ENCODE measurements at regions not wholly inside any gene's neighbourhood (a gene's known extent, or its start where the extent isn't known, plus 50 kb on each side); places are given as distances from the start of the nearest gene placed in this dataset.

DNA sequence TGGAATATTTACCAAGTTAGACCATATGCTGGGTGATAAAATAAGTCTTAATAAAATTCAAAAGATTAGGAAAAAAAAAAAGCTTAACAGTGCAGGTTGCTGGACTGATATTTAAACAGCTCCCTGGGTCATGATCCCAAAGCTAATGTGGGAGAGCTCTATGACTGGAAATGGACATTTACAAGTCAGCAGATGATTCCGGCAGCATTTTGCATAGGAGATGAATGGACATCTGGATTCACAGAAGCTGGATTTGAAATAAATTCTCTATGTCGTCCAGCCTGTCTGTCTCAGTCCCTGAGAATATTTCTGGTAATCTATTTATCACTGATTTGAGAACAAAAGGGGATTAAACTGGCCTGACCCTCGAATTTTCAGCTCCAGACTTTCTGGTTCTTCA is 52.3 kb upstream of the KLHL25 start:
- no peak for DNase-seq

DNA sequence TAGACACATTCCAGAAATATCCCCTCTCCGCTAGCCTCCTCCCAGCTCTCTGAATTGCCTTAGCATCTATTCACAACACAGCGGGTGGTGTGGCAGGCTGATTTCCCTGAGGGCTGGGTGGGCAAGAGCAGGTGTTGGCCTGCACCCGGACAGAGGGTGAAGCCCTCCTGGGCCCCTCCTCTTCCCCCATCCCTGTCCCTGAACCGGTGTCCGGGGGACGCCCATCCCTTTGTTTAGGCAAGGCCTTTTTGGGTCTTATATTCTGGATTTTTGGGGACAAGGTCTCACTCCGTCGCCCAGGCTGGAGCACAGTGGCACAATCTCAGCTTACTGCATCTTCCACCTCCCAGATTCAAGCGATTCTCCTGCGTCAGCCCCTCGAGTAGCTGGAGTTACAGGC is 55.2 kb upstream of the KLHL25 start:
- DNase-seq: no peak

DNA sequence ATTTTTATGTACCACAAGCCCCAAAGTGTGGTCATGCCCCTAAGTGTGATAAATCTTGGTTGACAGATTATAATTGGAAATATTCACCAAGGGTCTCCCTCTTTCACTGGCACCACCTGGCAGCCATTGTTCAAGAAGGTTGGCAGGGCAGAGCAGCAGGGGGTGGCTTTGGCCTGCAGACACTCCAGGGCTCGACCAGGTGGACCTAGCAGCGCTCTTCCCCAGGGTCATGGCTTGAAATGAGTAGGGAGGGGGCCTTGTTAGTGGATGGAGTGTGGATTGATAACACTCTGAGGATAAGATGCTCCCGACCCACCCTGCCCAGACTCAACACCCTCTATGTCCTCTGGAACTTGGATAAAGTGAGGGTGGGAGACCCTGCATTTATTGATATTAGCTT is 58.2 kb upstream of the KLHL25 start:
- no peak for DNase-seq

DNA sequence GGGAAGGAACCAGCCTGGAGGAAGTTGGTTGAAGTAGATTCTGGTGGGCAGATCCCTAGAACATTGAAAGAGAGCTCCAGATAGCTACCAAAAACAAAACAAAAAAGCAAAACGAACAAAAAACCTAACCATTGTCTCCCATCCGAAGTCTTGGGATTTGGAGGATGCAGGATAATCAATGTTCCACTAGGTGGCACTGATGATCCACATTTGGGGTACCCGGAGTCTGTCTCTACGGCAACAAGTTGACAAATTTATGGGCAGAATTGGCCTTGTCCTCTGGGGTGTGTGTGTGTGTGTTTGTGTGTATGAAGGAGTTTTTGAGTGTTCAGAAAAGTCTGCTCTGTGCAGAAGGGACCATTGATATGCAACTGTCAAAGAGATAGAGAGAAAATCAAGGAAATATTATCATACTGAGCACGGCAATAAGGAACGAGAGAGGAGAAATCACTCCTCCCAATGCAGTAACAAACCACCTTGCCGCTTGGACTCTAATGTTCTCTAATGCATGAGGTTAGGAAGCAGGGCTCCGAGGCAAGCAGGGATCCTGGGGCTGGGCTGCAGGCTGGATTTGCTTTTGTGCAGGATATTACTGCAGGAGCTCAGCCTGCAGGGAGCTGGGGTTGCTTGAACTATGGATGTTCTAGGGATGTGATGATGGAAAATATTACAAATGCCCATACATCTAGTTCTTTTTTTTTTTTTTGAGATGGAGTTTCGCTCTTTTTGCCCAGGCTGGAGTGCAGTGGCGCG is 59.8 kb upstream of the KLHL25 start:
- peak; percentile 71 for DNase-seq

DNA sequence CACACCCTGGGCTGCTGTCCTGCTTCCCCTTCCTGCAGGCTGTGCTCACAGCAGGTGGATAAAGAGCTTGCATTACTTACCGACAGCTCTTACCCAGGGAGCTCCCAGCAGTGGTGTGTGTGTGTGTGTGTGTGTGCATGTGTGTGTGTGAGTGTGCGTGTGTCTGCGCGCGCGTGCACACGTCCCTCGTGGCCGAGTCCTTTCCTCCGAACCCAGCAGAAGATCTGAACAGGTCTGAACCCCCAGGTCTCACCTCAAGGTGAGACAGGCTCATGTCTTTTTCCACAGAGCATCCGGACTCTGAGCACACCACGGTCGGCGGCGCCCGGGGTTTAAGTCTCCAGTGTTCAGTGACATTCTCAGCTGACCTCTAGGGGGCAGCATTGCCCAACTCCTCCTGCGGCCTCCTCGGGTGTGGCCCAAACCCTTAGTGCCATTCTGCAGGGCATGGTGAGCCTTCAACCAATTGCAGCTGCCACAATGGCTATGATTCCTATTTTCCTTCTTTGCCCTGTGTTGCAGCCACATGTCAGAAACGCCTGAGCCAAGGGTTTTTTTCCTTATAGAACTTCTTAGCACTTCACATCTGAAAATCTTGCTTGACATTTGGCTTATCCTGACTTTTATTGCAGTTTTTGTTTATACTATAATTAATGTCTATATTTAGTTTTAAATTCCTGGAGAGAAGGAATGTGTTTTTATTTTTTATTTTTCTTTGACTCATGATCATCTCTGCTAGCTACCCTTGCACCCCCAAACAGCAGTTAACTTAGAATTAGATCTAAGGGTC is 64.1 kb upstream of the KLHL25 start:
- peak; percentile 61 for DNase-seq

DNA sequence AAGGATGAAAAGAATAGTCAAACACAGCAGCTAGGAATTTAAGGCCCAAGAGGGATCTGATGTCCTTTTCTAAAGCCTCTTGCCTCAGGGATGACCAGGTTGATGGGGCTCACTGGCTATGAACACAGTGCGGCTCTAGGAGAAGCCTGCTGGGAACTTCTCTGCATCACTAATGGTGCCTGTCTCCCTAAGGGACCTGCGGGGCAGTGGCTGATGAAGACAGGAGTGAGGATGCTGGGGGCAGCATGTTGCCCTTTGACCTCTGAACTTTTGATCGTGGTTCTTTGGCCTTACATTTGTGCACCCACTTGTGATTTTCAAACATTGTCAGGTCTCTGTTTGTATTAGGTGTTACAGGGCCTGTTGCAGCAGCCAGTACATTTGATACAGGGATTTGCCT is 64.9 kb upstream of the KLHL25 start:
- DNase-seq: no peak

DNA sequence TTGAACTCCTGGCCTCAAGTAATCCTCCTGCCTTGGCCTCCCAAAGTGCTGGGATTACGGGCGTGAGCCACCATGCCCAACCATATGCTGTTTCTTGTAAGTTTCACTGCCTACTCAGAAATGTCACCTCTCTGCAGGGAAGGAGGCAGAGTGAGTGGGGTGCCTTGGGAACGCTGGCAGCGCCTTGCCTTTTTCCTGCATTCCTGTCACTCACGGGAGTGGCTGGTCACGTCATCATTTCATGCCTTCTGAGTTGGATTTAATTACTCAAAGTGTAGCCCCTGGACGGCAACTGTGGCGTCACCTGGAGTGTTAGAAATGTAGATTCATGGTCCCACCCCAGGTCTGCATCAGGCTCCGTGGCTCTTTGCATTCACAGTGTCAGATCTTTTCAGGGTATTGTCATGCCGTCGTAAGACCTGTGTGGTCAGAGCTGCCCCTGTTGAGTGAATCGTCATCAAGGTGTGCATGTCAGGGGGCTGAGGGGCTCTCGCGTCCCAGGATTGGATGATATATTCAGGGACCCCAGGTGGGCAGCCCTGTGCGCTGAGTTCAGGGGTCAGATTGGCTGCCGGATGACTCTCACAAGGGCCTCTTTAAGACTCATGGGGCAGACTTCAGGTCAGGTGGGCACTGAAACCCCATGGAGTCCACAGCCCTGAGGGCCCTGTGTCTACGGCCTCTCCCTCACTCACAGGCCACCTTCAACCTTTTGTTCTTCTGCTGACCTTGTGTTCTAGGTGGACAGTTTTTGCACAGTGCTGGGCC is 65.9 kb upstream of the KLHL25 start:
- no peak for DNase-seq

DNA sequence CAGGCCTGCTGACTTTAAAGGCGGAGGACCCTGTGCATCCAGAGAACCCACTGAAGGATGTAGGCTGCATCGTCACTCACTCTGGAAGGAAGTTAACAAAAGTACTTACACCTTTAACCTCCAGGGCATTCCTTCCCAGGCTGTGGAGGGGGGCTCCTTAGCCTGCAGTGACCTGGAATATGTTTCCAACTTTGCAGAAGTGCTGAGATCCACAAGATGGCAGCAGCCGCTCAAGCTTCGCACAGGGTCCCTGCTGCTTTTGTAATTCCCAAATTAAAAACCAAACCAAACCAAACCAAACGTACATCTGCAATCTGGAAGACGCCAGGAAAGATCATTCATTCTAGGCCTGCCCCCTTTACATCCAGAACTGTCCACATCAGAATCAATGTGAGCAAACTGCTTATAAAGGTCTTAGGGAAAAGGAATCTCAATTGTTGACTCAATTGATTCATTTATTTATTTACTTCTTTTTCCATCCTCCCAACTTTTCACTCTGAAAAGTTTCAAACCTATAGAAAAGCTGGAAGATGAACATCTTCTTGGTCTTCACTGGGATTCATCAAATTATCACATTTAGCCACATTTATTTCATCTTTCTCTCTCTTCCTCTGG is 70.5 kb upstream of the KLHL25 start:
- peak; percentile 54 for DNase-seq

DNA sequence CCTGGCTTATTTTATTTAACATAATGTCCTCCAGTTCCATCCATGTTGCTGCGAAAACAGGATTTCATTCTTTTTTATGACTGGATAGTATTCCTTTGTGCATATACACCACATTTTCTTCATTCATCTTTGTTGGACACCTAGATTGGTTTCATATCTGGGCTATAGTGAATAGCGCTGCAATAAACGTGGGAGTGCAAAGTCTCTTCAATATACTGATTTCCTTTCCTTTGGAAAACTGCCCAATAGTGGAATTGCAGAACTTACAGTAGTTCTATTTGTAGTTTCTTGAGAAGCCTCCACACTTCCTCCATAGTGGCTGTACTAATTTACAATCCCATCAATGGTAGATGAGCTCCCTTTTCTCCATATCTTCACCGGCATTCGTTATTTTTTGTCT is 72.5 kb upstream of the KLHL25 start:
- no peak for DNase-seq

DNA sequence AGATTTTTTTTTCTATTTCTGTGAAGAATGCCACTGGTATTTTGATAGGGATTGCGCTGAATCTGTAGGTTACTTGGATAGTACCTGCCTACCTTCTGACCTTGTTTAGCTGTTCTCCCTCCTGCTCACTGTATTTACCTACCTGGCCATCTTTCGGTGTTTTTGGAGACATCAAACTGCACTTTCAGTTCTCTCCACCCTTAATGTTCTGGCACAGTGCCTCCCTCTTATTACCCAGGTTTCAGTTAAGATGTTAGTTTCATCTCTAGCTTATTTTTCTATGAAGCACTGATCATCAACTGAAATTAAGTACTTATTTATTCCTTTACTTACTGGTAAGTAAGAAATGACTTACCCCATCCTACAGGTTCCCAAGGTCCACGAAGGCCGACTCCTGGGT is 74.4 kb upstream of the KLHL25 start:
- DNase-seq: no peak

DNA sequence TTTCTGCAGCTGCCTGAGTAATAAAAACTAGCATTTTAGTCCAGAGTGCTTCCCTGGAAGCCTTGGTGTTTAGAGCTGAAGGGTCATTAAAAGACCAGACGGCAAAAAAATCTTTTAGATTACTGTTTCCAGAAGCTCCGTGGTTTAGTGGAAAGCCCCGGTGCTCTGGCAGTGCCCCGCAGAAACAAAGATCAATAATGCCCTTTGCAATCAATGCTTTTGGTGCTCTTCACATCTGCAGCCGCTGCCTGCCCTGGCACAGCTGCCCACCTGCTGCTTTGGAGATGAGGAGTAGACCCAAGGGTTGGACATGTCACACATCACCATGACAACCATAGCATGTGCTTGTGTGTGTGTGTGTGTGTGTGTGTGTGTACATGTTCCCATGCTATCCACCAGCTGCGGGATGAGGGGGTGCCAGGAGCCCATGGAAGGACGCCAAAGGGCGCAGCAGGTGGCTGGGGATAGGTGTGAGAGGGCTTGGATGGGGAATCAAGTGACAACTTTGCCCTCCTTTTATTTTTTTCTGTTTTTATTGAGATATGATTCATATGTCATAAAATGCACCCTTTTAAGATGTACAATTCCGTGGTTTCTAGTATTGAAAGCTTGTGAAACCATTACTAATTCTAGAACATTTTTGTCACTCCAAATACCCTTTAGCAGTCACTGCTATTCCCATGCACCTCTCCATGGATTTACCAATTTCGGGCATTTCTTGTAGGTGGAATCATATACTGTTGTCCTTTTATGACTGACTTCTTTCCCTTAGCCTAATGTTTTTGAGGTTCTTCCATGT is 75.7 kb upstream of the KLHL25 start:
- no peak for DNase-seq

DNA sequence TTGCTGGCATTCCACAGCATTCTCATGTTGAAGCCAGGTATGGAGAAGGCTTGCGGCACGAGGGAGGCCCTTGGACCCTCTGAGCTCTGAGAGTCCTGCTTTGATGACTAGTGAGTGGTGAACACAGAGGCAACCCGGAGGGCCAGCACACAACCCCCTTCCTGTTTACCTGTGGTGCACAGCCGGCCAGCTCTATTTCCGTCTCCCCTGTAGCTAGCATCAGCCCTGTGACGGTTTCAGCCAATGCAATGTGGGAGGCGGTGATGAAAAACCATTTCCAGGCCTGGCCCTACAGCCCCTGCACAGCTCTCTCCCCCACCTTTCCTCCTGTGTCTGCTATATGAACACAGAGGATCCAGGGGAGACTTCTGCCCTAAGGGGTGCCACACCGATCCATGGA is 76.8 kb upstream of the KLHL25 start:
- no peak for DNase-seq

DNA sequence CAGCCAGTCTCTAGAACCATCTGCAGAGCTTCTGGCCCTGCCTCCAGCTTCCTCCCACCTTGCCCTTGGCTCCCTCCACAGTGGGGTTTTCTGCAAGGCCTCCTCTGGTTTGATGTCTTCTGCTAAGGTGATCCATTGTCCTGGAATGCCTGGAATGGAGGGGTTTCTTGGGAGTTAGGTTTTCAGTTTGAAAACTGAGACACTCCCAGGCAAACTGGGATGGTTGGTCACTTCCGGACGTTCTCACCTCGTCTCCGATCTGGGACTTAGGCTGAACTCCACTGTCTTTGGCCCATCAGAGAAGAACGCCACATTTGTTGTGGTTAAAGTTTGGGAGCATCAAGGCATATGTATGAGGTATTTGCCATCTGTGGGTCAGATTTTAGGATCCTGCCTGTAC is 77.4 kb upstream of the KLHL25 start:
- DNase-seq: no peak

DNA sequence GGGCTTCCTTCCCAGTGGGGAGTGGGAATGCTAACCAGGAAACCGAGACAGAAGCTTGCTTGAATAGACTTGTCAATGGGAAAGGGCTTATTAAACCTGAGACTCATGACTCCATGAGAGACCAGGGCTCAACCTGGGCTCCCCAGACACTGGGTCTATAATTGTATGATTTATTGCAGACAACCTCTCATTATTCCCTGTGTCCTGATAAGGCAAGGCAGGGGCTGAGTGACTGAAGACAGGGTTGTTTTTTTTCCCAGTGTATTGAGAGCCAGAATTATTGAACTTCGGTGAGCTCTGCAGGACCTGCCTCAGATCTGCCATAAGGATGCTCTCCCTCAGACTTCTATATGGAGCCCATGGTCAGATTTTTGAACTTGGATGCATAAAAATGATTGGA is 79.5 kb upstream of the KLHL25 start:
- DNase-seq: no peak

DNA sequence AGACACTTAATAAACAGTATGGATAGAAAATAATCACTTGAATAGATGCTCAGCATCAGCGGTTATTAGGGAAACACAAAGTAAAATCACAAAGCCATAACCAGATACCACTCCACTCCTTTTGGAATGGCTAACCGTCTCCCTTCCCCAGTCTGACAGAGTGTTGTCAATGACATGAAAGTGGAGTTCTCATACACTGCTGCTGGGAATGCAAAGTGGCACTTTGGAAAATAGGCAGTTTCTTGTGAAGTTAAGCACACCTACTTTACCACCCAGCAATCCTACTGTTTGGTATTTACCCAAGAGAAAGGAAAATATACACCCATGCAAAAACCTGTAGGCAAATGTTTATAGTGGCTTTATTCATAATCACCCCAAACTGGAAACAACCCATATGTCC is 81.0 kb upstream of the KLHL25 start:
- no peak for DNase-seq

DNA sequence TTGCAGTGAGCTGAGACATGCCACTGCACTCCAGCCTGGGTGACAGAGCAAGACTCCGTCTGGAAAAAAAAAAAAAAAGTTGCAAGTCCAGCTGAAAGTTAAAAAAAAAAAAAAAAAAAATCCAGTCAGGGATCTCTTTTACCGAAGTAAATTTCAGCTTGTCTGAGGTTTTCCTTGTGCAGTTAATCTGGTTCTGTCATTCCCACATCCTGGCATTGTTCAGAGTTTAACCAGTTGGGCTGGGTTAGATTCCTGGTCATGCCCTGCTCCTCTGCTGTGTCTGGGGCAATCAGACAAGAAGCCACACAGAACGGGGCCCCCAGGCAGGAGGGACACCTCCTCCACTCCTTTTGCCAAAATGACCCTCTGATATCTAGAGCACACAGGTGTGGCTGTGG is 84.1 kb upstream of the KLHL25 start:
- DNase-seq: no peak

DNA sequence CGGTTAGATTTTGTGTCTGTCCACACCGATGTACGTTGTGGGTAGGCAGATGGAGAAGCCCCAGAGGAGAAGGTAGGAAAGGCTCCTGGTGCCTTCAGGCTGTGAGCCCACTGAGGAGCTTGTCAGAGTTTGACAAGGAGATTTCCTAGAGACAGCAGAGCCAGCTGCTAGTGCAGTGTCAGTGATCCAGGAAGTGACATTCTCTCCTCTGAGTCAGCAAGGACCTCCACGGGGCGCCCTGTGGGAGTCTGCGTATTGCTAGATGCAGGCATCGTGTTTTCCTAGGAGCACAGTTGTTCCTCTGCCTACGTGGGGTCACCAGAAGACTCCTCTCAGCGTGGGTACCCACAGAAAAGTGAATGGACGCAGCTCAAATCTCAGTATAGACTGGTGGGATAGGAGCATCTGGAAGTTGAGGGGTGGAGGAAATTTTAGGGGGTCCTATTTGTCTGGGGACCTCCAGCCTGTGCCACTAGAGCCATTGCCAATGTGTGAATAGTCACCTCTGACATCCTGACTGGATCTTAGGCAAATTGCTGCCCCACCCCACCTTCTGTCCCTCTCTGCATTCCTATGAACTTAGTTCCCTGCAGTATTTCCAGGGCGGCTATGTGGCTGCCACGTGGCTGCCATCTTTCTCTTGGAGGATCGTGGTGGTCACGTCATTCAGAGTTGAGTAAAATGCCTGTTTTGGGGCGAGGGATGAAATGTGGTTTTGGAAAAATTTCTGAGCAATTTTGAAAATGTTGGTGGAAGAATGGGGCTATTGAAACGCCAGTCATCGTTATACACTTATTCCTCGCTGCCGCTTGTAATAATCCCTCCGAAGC is 84.8 kb upstream of the KLHL25 start:
- no peak for DNase-seq

DNA sequence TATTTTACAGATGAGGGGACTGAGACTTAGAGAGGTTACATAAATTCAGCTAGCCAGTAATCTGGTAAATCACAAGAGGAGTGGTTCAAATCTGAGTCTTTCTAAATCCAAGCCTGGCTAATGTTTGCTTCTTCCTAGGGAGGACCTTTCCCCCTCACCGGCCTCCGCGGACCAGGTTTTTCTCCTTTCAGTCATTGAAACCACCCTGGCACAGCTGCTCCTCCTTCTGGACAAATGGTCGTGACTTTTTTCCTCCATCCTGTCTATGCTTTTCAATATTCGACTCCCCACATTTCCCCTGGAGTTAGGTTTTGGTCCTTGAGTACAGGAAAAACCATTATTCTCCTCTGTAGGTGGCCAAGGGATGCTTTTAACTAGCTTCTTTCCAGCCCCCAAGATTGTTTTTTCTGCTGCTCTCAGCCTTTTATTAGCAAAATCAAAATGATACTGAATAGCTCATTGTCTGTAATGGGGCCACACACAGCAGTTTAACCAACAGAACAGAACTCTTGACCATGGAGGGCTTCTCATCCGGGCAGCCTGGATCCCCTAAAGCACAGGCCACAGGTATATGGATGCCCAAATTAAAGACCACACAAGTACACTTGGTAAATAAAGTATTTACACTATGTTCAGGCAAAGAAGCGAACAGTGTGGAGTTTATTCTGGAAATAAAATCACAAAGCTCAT is 85.9 kb upstream of the KLHL25 start:
- no peak for DNase-seq

DNA sequence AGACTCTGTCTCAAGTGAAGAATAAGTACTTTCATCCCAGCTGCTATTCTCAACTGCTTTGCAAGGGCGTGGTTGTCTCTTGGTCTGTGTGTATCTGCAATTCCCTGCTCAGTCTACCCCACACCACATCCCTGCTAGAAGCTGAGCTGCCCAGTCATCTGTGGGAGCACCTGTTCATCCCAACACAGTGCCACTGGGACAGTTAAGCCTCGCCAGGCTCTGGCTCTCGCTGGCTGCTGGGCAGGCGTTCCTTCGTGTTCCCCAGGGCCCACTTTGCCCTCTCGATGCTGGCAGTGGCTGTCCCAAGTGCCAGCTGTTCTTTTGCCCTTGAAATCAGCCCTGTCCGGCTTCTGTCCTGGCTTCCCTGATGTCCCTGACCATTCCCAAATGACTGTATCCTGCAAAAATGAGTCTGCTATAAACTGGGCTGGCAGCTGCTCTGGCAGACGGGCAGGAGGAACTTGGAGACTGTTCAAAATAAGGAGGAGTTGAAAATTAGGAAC is 91.6 kb upstream of the KLHL25 start:
- no peak for DNase-seq
